ENCODE measurements at regions not wholly inside any gene's neighbourhood (a gene's known extent, or its start where the extent isn't known, plus 50 kb on each side); places are given as distances from the start of the nearest gene placed in this dataset.

DNA sequence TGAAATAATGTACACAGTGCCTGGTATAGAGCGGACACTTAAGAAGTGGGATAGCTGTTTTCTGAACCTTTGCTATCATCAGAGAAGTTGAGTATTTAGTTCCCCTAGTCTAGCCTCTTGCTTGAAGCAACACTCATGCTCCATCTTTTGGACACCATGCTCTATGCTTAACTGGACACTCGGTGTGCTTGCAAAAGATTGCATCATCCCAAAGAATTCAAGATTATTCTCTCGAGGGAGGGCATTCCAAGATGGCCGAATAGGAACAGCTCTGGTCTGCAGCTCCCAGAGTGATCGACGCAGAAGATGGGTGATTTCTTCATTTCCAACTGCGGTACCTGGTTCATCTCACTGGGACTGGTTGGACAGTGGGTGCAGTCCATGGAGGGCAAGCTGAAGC, 143.9 kb upstream of the FSHR start:
- DNase-seq: no peak

DNA sequence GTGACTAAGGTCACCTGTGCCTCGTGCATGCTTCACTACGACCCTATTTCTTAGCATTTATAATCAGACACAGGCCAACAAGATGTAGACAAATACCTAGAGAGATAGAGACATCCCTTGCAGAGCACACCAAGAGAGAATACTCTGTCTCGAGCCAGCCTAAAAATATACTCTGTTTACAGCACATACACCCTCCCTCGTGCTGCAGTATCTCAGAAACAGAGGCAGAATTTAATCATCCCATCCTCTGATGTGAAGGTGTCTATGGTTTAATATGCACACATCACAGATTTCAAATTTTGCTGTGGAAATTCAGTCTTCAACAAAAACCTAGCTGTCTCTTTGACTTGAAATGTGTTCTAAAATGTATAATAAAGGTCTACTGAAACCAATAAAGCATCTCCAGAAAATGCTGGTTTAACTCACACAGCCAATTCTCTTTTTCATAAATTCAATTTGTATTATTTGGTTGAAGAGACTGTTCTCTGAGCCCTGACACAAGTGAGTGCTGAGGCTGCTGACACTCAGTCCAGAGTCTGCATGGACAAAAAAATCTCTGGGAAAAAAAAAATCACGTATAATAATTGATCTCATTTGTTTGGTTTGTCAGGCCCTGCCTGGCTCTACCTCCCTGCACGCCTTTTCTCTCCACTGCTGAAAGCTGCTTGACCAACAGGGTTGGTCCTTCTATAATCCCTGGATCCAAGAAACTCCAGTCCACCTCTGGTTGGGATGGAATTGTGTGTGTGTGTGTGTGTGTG, 142.0 kb upstream of the FSHR start:
- DNase-seq: no peak

DNA sequence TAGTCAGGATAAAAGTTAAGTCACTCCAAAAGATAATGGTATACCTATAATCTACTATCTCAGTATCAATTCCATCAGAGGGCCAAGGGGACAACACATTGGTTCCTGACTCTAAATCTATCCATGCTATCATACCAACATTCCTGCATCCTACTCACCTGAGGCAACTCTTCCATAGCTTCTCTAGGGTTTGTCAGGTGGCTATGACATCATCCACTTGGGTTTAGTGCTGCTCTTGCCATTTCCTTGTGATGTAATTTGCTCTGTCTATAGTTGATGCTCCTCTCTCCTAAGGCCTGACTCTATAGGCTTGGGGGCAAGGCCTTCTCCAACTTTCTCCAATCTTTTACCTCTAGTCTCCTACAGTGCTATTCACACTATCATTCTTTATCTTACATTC, 139.9 kb upstream of the FSHR start:
- no peak for DNase-seq

DNA sequence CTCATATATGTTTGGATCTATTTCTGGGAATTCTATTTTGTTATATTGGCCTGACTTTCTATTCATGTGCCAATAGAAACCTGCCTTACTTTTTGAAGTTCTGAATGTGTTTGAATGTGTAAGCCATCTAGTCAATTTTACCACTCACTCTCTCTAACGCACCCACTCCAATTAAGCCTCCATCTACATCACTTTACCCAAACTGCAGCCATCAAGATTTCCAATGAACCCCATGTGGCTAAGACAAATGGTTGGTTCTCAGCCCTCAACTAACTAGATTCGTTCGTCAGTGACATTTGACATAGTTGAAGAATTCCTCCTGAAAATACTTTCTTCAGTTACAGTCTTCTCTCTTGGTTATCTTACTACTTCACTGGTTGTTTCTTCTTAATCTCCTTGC, 137.3 kb upstream of the FSHR start:
- DNase-seq: no peak

DNA sequence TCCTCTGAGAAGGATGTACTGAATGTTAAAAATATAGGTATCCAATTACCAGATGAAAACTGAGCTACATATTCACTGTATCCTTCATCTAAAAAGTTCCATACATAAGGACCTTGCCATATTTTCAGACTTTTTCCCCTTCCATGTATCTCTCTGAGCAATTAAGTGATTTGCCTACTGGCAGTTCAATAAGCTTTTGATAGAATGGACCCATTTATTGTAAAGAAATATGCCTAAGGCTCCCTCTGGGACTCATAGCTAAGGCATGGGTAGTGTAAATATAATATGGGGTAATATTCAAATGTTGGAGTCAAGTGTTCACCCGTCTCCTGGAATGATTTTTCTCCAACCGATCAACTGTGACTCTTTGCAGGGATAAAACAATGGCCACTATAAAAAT, 135.4 kb upstream of the FSHR start:
- DNase-seq: no peak

DNA sequence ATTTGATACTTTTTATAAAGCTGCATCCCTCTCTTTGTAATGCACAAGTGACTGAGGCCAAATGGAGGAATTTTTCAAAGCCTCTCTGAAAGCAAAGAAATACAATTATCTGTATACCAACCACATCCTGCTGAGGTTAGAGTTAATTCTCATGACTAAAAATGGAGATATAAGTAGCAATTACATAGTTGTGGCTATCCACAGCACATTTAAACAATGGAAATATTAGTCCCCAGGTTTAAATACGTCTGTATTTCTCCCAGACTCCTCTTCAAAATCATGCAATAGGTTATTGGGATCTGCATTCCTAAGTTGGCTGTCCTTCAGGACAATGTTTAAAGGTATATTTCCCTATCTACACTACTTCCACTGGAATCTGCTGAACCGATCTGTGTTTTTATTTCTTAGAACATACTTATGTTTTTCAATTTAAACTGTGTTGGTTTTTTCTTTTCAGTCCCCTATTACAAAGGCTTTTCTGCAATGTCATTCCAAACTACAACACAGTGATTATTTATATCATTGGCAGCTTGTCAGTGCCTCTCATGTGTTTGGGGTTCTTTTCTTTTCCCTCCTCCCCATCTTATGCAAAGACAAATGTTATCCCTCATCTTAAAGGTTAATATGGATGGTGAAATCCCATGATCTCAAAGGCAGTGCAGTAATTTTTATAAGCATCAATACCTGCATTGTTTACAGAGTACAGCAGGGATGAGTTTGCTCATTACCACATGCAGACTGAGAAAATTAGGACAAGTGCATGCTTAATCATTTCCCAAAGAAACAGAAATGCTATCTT, 134.8 kb upstream of the FSHR start:
- DNase-seq: no peak

DNA sequence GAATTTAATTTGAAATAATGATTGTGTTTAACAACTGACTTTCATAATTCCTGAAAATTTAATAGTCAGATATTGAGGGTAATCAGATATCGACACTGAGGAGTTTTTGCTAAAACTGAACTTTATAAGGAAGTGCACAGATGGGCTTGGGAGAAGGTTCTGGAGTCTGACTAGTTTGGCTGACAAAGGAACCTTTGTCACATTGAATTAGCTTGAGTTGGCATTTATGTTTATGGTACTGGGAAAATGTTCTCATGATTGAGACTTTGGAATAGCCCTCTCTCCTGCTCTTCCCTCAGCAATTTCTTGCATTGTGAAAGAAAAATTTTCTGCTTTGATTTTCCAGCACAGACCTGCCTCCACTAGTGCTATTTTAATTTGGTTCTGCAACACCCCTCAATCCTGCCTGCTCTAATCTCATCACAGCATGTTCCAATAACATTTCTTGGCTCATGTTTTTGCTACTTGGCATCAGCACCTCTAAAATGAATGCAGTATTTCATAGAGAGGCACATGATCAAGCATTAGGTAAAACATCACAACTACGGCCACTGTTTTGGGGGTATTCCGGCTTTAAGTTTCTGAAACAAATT, 133.9 kb upstream of the FSHR start:
- DNase-seq: no peak

DNA sequence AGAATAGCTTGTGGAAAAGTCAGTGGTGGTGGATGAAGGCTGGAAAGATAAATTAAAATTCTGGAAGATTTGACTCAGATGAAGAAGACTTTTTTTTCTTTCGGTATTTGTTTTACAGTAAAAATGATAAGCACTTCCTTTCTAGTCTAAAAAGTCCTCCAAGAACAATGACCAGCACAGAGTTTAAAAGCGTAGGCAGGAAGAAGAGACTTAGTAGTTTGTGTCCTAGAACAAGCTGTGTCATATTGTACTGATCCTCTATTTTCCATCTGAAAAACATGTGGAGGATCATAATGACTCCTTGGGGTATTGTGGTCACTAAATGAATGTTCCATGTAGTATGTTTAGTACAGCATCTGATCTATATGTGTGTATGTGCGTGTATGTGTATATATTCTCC, 132.4 kb upstream of the FSHR start:
- DNase-seq: no peak

DNA sequence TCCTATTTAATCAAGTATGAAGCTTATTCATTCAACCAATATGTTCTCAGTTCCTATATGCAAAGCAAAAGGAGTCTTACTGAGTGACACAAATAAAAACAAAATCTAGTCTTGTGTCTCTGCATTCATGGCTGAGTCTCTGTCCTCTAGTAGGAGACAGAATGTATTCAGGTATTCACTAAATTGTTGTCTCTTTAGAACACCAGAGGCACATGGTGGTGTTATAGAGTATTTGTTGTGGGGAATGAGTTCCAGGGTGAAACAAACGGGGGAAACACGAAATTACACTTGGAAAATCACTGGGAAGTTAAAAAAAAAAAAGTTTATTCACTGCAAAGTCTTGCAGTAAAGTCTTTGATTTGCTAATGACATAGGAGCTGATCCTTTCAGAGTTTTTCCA, 131.7 kb upstream of the FSHR start:
- no peak for DNase-seq

DNA sequence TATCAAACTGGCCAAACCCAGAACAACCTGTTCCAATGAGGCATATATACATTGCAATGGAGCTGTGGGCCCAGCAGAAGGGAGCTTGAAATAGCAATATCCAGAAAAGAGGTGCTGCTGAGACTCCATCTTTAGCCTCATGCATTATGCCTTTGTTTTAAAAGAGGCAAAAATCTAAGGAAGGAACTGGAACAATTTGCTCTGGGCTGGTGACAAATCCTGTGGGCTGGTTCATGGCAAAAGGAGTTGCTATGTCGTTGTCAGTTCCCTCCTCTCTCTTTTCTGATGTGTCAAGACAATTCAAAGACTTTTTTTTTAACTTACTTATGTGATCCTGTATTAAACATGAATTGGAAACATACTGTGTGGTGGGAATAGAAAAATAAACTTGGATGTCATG, 124.2 kb upstream of the FSHR start:
- DNase-seq: no peak

DNA sequence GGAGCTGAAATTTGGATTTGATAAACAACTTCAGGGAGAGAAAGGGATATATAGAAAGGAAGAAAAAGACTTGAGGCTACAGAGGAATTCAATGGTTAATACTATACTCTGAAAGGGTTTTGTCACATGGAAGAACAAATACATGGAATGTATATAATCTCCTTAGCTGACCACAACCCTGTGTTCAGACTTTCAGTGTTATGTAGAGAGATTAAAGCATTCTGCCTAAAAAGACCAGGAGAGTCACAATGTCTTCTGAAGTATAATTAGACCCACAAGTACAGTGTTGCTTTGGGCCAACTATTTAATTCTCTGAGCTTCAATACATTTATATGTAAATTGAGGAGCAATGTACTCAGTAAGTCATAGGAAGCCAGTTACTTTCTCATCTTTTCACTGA, 123.8 kb upstream of the FSHR start:
- no peak for DNase-seq

DNA sequence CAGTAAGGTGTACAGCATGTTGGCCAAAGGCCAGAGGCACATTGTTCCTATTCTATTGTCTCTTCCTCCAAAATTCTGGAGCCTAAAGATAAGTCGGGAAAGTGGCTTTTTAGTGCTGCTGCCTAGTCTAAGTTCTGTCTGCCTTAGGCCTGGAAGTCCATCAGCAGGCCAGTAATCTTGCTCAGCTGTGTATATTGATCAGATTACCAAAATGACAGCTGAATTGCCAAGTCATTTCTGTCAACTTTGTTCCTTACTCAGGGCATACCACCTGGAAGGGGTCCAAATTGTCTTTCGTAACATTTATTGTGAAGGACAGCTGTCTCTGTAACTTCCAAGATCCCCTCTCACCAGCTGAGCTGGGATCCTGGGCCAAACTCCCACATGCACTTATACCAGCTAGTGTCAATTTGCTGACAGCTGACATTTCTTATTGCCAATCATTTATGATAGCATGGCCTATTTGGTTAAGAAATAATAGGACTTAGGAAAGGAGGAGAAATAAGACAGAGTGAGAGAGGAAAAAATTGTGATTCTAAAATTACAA, 116.8 kb upstream of the FSHR start:
- DNase-seq: no peak

DNA sequence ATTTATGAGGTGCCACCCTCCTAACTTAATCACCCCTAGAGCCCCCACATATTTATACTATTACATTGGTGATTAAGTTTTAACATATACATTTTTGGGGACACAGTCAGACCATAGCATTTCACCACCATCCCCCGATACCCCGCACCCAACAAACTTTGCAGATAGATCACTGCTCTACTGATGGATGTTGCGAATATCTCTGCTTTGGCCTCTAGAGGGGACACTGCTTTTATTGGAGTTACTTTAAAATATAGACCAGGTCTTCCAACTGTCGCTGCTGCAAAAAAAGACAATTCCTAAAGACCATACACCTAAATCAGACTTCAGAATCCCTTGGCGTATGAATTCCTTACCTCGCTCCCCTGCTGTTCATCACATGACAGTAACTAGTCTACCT, 115.8 kb upstream of the FSHR start:
- no peak for DNase-seq

DNA sequence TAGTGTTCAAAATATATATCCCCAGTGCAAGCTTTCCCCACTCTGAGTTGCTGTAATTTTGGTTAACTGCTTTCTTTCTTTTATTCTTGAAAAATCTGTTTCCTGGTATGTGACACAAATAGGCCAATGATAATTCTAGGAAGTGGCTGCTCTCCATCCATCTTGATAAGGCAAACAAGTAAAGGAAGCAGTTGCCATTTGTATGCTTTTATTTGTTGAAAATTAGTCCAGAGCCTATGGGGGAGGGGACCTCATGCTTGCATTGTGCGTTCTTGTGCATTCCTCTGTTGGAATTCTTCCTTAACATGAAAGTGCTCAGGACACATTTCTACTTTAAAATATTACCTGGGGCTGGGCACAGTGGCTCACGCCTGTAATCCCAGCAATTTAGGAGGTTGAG, 111.2 kb upstream of the FSHR start:
- DNase-seq: no peak

DNA sequence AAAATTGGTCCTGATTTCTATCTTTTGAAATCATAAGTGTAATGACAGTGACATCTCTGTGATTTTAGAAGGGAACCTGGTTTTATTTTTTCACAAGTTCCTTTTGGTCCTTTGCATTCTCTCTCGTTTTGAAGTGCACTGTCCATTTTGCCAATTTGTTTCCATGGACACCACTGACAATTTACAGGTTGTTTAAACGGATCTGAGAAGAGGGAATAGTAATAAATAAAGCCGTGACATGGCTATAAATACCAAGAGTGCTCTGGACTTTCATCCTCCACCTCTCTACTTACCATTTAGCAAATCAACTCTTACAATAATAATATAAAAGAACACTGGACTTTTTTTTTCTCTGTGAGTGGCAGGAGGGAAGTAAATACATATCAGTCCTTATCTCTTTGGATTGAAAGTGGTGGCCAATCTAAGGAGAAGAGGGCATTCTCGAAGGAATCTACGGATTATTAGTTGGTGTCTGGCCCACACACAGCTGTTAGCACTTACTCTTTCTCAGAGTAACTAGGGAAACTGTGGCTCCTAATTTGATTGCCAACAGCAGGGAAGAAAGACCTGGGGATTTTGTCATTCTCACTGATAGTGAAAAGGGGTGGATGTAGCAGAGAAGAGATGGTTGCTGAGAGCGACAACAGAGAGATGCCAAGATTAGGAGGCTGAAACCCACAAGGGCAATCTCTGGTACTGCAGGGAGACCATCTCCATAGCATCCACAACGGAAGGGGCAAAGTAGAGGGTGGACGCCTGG, 108.7 kb upstream of the FSHR start:
- DNase-seq: no peak

DNA sequence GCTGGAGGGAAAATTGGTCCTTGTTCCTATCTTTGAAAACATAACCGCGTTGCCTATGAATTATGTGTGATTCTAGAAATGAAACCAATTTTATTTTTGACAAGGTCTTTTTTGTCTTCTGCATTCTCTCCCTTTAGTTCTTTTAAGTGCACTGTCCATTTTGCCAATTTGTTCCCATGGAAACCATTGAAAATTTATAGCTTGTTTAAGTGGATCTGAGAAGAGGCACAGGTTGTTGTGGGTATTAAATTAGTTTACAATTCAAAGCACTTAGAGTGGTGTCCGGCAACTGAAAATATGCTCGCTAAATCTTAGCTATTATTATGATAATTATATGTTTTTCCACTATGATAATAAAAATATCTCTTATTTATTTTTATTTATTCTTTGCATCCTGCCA, 107.5 kb upstream of the FSHR start:
- DNase-seq: no peak

DNA sequence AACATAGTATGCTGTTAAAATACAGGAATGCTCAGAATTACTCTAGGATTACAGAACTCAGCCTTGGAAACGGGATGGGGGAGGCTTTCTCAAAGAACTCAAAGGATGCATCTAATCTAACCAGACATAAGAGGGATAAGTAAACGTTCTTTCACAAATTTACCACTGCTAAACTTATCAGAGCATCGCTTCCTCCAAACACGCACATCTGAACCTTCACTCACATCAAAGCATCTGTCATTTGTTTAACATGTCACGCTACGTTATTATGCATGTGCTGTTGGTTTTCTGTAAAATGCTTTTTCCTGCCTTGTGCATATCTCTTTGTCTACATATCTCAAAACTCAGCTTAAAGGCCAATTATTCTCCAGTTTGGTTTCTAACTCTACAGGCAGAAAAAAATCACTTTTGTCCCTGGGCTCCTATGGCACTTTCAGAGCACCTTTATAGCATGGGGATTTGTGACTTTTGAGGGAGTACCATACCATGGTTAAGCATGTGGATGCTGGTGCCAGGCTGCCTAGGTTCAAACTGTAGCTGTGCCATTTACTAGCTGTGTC, 106.7 kb upstream of the FSHR start:
- DNase-seq: no peak

DNA sequence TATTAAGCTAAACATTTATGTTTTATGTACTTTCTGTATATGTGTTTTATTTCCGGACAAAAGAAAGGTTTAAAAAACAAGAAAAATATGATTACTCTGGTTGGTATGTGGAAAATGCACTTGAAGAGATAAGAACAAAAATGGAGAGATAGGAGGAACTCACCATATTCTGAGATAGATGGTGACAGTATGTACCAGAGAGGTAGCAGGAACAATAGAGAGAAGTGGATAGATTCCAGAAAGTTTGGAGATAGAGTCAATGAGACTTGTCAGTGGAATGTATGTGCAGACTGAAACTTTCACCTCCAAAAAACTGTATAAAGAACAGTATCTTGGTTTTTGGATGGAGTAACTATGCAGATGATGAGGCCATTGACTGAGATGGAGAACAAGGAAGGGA, 105.6 kb upstream of the FSHR start:
- DNase-seq: no peak

DNA sequence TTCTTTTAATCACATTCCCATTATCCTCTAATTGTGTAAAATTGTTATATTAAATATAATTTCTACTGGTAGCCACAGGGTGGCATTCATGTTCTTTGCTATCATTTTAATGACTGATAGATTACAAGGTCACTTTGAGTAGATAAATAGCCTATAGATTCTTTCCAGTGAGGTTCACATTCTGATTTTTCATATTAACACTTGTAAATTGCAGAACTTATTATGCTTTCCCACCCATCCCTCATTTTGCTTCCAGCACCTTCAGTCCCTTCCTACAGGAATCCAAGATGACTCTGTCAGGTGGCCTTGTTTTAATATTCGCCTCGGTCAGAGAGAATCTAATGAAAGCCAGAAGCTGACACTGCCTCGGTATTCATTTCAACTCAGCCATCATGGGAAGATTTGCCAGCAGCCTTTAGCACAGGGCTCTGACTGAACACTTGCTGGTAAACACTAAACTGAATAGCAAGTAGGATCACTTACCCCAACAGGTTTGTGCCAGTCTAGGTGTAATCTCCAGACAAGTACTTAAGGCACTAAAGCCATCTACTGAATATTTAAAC, 101.2 kb upstream of the FSHR start:
- peak; percentile 32 for DNase-seq

DNA sequence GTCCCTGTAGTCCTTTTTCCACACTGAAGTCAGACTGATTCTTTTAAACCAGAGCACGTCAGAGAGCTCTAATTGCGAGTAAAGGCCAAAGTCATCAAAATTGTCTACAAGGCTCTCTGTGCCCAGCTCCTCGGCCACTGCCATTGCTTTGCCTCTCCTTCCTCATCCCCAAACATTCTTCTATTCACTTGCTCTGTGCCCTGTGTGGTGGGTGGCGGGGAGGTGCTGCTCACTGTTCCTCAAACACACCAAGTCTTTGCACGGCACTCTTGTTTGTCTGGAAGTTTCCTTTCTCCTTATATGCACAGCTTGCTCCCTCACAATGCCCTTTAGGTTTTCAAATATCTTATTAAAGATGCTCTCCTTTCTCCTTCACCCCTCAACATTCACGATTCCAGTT, 100.1 kb upstream of the FSHR start:
- DNase-seq: no peak

DNA sequence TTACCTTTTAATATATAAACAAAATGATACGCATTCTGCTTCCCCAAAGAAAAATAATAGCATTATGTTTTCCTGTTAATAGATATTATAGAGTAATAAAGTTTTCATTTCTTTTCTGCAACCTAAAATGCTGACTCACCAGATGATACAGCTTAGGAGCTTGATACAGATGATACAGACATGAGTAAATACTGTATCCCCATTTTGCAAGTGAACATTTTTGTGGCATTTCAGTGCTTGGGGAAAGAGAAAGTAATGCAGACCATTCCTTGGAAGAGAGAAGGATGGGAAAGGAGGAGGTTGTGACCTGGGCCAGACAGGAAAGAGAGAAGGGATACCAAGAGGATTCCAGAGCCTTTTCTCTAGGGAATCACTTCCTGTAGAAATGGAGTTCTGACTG, 97.5 kb upstream of the FSHR start:
- DNase-seq: no peak

DNA sequence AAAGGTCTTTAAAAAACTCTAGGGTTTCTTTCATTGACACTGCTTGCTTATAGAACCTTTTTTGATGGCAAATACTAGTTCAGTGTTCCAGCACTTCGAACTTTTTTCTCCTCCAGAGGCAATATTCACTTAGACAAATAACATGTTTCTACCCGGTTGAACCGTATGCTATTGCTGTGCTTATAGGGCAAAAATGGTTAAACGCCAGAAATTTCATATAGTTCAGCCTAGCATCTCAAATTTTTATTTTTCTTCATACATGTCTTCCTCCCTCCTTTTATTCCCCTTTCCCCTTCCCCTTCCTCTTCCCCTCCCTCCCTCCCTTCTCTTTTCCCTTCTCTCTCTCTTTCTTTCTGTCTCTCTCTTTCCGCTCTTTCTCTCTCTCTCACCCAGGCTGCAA, 96.9 kb upstream of the FSHR start:
- DNase-seq: no peak

DNA sequence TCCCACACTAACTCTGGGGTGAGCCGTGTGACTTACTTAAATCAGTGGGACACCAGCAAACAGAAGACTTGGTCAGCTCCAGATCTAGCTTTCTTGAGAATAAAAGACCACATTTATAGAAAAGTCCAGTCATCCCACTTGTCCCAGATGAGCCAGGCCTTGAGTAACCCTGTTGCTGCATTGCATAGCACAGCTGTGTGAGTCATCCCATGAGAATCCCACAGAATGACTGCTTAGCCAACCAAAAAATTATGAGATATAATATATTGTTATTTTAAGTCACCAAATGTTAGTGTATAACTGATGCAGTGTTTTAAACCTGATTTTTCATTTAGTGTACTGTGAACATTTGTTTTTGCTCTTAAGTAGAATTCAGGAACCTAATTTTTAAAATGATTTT, 94.2 kb upstream of the FSHR start:
- DNase-seq: no peak

Measured in NCI-H1092 (cell line).